Esophagus squamous epithelium (tissue), 5 donors: ENCODE measurements at regions not wholly inside any gene's neighbourhood (a gene's known extent, or its start where the extent isn't known, plus 50 kb on each side); places are given as distances from the start of the nearest gene placed in this dataset.

Experiments
- DNase-seq: peaks from one replicate; lab custom pipeline; 2025; lab: John Stamatoyannopoulos, UW
- H3K27ac ChIP-seq, 4 donors: fragments of 200-600 bp; sonication (generic); one replicate each; pipeline ENCODE4 v1.5.1; 2016 to 2019; ENCODE audit warnings: mild to moderate bottlenecking in 1 of 4
- H3K27me3 ChIP-seq, 4 donors: fragments of 200-600 bp; sonication (generic); 1 replicate in 3 of 4; 2 replicates in 1 of 4; pipeline versions ENCODE4 v1.5.1 to v1.6.0; 2017 to 2021; ENCODE audit warnings: antibody characterized with exemption in 1 of 4
- H3K36me3 ChIP-seq, 3 donors: fragments of 200-600 bp; sonication (generic); one replicate each; pipeline ENCODE4 v1.5.1; 2016 to 2019
- H3K4me1 ChIP-seq, 3 donors: fragments of 200-600 bp; sonication (generic); one replicate each; pipeline ENCODE4 v1.5.1; 2017 to 2019
- H3K4me3 ChIP-seq, 4 donors: fragments of 200-600 bp; sonication (generic); 1 replicate in 3 of 4; 2 replicates in 1 of 4; pipeline ENCODE4 v1.5.1; 2016 to 2019; ENCODE audit warnings: mild to moderate bottlenecking in 2 of 4, moderate library complexity in 1 of 4
- H3K9me3 ChIP-seq, 3 donors: fragments of 200-600 bp; sonication (generic); one replicate each; pipeline ENCODE4 v1.5.1; 2016 to 2019
- CTCF ChIP-seq, 6 experiments: fragments of 450-650 bp in 4 of 6; fragments of 200-600 bp in 2 of 6; sonication (generic) in 2 of 6; IDR thresholded peaks; one replicate each; pipeline ENCODE4 v1.5.1; 2016 to 2019; ENCODE audit warnings: antibody characterized with exemption in 6 of 6, mild to moderate bottlenecking in 4 of 6, moderate library complexity in 4 of 6
- POLR2A ChIP-seq, 4 donors: fragments of 450-650 bp; IDR thresholded peaks; one replicate each; pipeline ENCODE4 v1.6.1; 2017; ENCODE audit warnings: antibody characterized with exemption in 4 of 4, mild to moderate bottlenecking in 4 of 4, moderate library complexity in 3 of 4
- WGBS, 2 donors: methylation state at CpG; one replicate each; pipeline ENCODE4 v1.1.5; 2018; 5-methylcytosine and 5-hydroxymethylcytosine counted together
- intact Hi-C: fragments of 100-400 bp; cut with DNase I; formaldehyde crosslinking; loops from one replicate; pipeline ENCODE4 v1.15.0; 2022
- donor health status: DM: yes; HTN: yes; CAD: no.

GRCh38 chr2:133624551-133624950 is 56.3 kb upstream of the NCKAP5 start:
- WGBS, 2 donors = 78% methylated on average over 3 of the region's 3 CpGs

DNA sequence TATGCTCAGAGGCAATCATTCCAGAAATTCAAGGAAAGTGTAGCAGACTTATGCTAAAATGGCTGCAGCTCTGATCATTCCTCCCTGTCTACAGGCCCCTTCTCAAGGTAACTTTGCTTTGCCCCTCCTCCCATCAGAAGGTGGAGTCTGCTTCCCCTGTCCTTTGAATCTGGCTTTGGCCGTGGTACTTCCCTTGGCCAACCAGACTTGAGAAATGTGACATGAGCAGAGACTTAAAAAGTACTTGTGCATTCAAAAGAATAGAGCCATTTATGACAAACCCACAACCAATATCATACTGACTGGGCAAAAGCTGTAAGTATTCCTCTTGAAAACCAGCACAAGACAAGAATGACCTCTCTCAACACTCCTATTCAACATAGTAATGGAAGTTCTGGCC is 59.5 kb upstream of the NCKAP5 start:
- intact Hi-C loops = no loop called here
- Histone ChIP-seq H3K9me3 (no peaks in the 10 kb centered on the region), H3K4me3 (no peak overlapping the region), H3K27ac (no peak overlapping the region), H3K4me1 (no peaks in the 10 kb centered on the region), H3K27me3 (no peaks in the 10 kb centered on the region), H3K36me3 (no peaks in the 10 kb centered on the region)
- DNase-seq = no peak
- no peak for TF ChIP-seq CTCF (IDR thresholded peaks at IDR 0.05)
- TF ChIP-seq POLR2A (IDR thresholded peaks at IDR 0.05) = no peak
- WGBS, 2 donors = 67% methylated on average over 1 of the region's 1 CpG; no CpG with 5 or more reads in 1 of the 2 donors

More at GRCh38 chr2:133624551-133624950, 56.3 kb upstream of the NCKAP5 start:
- intact Hi-C loops = no loop called here
- H3K4me1 ChIP-seq = no peaks in the 10 kb centered on the region
- no peak overlapping the region for H3K4me3 ChIP-seq
- no peak for DNase-seq
- no peaks in the 10 kb centered on the region for H3K27me3 ChIP-seq
- no peaks in the 10 kb centered on the region for H3K9me3 ChIP-seq
- H3K36me3 ChIP-seq = no peaks in the 10 kb centered on the region
- TF ChIP-seq CTCF (IDR thresholded peaks at IDR 0.05) = no peak
- no peak for TF ChIP-seq POLR2A (IDR thresholded peaks at IDR 0.05)
- H3K27ac ChIP-seq = no peak overlapping the region

- no peak overlapping the region for H3K27ac ChIP-seq
- no peak for DNase-seq
- no peaks in the 10 kb centered on the region for H3K36me3 ChIP-seq
- H3K4me1 ChIP-seq = peaks cover 0 to 16% (median 4%) of the 10 kb centered on the region in 3 donors
- no peak overlapping the region for H3K4me3 ChIP-seq
- no peaks in the 10 kb centered on the region for H3K9me3 ChIP-seq
- H3K27me3 ChIP-seq = no peaks in the 10 kb centered on the region
- TF ChIP-seq CTCF (IDR thresholded peaks at IDR 0.05) = no peak
- no peak for TF ChIP-seq POLR2A (IDR thresholded peaks at IDR 0.05)
- WGBS, 2 donors = 78 to 88% methylated on average over 6 to 7 of the region's 7 CpGs
- intact Hi-C loops = no loop called here
Observed at GRCh38 chr2:133633309-133633708, 65.0 kb upstream of the NCKAP5 start.

DNA sequence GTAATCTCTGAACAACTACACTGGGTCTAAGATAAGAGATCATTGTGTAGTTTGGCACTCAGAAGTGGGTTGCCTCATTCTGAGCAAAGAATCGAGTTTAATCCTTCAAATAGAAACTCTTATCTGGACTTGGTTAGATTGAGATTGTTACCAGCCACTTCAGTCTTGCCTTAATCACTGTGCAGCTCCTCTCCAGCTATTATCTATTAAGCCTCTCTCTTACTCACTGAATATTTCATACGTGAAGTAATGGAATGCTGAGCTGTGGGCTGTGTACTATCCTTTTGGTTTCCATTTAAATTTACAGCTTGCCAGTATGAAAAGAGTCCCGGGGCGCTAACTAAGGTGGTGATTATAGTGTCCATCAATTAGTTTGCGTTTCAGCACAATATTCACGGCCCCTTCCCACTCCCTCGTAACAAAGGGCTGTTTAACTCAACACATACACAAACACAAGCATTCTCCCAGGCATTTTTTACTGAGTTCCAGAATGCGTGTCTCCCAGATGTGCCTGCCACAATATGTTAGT is 65.7 kb upstream of the NCKAP5 start:
- intact Hi-C loops = no loop called here
- Histone ChIP-seq H3K27me3 (no peaks in the 10 kb centered on the region), H3K9me3 (no peaks in the 10 kb centered on the region), H3K4me1 (peaks cover 0 to 16% (median 4%) of the 10 kb centered on the region in 3 donors), H3K36me3 (no peaks in the 10 kb centered on the region), H3K27ac (no peak overlapping the region), H3K4me3 (peak overlapping the region in 1 of 4 donors; percentile 41)
- no peak for DNase-seq
- 60% methylated on average over 8 of the region's 8 CpGs for WGBS, 2 donors
- TF ChIP-seq POLR2A (IDR thresholded peaks at IDR 0.05) = no peak
- no peak for TF ChIP-seq CTCF (IDR thresholded peaks at IDR 0.05)

DNA sequence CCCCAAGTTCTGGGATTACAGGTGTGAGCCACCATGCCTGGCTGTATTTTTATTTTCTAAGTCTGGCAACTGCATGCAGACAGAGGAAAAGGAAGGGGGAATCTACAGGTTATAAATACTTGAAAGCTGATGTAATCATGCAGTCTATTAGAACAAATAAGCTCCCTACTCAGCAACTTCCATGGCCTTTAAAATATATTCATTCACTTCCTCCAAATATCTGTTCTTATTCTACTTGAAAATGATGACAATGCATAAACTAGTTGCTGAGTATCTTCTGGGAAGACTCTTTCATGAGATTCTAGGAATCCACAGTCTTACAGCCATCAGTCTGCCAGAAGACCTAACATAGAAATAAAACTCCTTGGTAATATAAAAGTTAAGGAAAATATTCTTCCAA is 66.9 kb upstream of the NCKAP5 start:
- intact Hi-C loops = no loop called here
- no peak for DNase-seq

More for the DNA sequence above, 66.9 kb upstream of the NCKAP5 start:
- Histone ChIP-seq H3K4me3 (no peak overlapping the region), H3K27me3 (no peaks in the 10 kb centered on the region), H3K4me1 (peaks cover 0 to 26% (median 4%) of the 10 kb centered on the region in 3 donors), H3K36me3 (no peaks in the 10 kb centered on the region), H3K27ac (no peak overlapping the region), H3K9me3 (no peaks in the 10 kb centered on the region)
- no peak for TF ChIP-seq CTCF (IDR thresholded peaks at IDR 0.05)
- no peak for TF ChIP-seq POLR2A (IDR thresholded peaks at IDR 0.05)
